LNCAP (cell line): ENCODE measurements at regions not wholly inside any gene's neighbourhood (a gene's known extent, or its start where the extent isn't known, plus 50 kb on each side); places are given as distances from the start of the nearest gene placed in this dataset.

Source experiments
- CTCF ChIP-seq: fragments of 450-650 bp; IDR thresholded peaks from 2 replicates; pipeline ENCODE4 v1.5.1; 2017; ENCODE audit warnings: mild to moderate bottlenecking

- TF ChIP-seq CTCF = no peak
Measured at GRCh38 chr4:181698221-181698620, 545.0 kb upstream of the TENM3 start.

- TF ChIP-seq CTCF = no peak
Measured at GRCh38 chr4:181701214-181701613, 542.0 kb upstream of the TENM3 start.

GRCh38 chr4:181701894-181702293, 541.3 kb upstream of the TENM3 start:
- no peak for TF ChIP-seq CTCF

GRCh38 chr4:181702864-181703495, 540.2 kb upstream of the TENM3 start:
- no peak for TF ChIP-seq CTCF

- no peak for TF ChIP-seq CTCF
Measured at GRCh38 chr4:181710143-181710542, 533.1 kb upstream of the TENM3 start.

GRCh38 chr4:181711387-181711786, 531.8 kb upstream of the TENM3 start:
- no peak for TF ChIP-seq CTCF

GRCh38 chr4:181728305-181728966, 514.8 kb upstream of the TENM3 start:
- TF ChIP-seq CTCF = no peak

GRCh38 chr4:181731900-181732299, 511.3 kb upstream of the TENM3 start:
- no peak for TF ChIP-seq CTCF
